Endodermal cell (in vitro differentiated cells): ENCODE measurements at regions not wholly inside any gene's neighbourhood (a gene's known extent, or its start where the extent isn't known, plus 50 kb on each side); places are given as distances from the start of the nearest gene placed in this dataset.

Experiments
- DNase-seq: peaks from one replicate; pipeline ENCODE4 v3.0.0-alpha.2; 2017
- H3K27ac ChIP-seq: 2 replicates; pipeline ENCODE4 v1.5.1; 2013; ENCODE audit warnings: mild to moderate bottlenecking, low read depth, low read length, moderate library complexity
- H3K27me3 ChIP-seq: 2 replicates; pipeline ENCODE4 v1.6.1; 2013; ENCODE audit warnings: mild to moderate bottlenecking, low read length, moderate library complexity; ENCODE audit not compliant: insufficient read depth, control insufficient read depth, poor library complexity, severe bottlenecking
- H3K36me3 ChIP-seq: 2 replicates; pipeline ENCODE4 v1.7.0; 2013; ENCODE audit warnings: mild to moderate bottlenecking, low read length, moderate library complexity; ENCODE audit not compliant: control insufficient read depth, insufficient read depth
- H3K4me1 ChIP-seq: one replicate; pipeline ENCODE4 v1.7.0; 2013; ENCODE audit warnings: low read length; ENCODE audit not compliant: control insufficient read depth, insufficient read depth
- H3K4me3 ChIP-seq: 2 replicates; pipeline ENCODE4 v1.5.1; 2013; ENCODE audit warnings: mild to moderate bottlenecking, low read length, moderate library complexity
- H3K9ac ChIP-seq: 2 replicates; pipeline ENCODE4 v1.6.1; 2013; ENCODE audit warnings: mild to moderate bottlenecking, low read length, moderate library complexity; ENCODE audit not compliant: poor library complexity, severe bottlenecking; ENCODE audit errors: extremely low read depth
- H3K9me3 ChIP-seq: 2 replicates; pipeline ENCODE4 v1.6.1; 2013; ENCODE audit warnings: mild to moderate bottlenecking, low read length, moderate library complexity; ENCODE audit not compliant: control insufficient read depth
- H3K27ac Mint-ChIP-seq: 2 replicates; pipeline ENCODE4 v1.8.0; 2020; ENCODE audit warnings: mixed read lengths
- H3K27me3 Mint-ChIP-seq: 2 replicates; pipeline ENCODE4 v1.8.0; 2021; ENCODE audit warnings: mild to moderate bottlenecking, mixed read lengths; ENCODE audit not compliant: insufficient read depth
- H3K36me3 Mint-ChIP-seq: 2 replicates; pipeline ENCODE4 v1.8.0; 2020; ENCODE audit warnings: low read depth, mixed read lengths
- H3K4me1 Mint-ChIP-seq: 2 replicates; pipeline ENCODE4 v1.8.0; 2020; ENCODE audit warnings: mixed read lengths
- H3K4me3 Mint-ChIP-seq: 2 replicates; pipeline ENCODE4 v1.8.0; 2020; ENCODE audit warnings: mild to moderate bottlenecking, moderate library complexity, mixed read lengths
- H3K9me3 Mint-ChIP-seq: 2 replicates; pipeline ENCODE4 v1.8.0; 2020; ENCODE audit warnings: mild to moderate bottlenecking, mixed read lengths
- CTCF ChIP-seq: fragments of 200-600 bp; sonication (generic); conservative IDR thresholded peaks from 2 replicates; pipeline ENCODE4 v1.5.0; 2021; ENCODE audit warnings: antibody characterized with exemption, mild to moderate bottlenecking
- WGBS, 2 experiments: methylation state at CpG; one replicate each; pipeline versions ENCODE4 v1.1.5 to v1.1.7; 2013; ENCODE audit warnings: missing lambda C conversion rate in 2 of 2, mixed read lengths in 1 of 2; ENCODE audit not compliant: insufficient coverage in 1 of 2, insufficient read length in 1 of 2; 5-methylcytosine and 5-hydroxymethylcytosine counted together

GRCh38 chr17:51546114-51546513, 285.8 kb downstream of the UTP18 start:
- no peak for TF ChIP-seq CTCF
- H3K9ac ChIP-seq, result no peak overlapping the region
- H3K27me3 ChIP-seq, result no peaks in the 10 kb centered on the region
- no peaks in the 10 kb centered on the region for H3K9me3 ChIP-seq
- no peaks in the 10 kb centered on the region for H3K4me1 Mint-ChIP-seq
- no peaks in the 10 kb centered on the region for H3K4me1 ChIP-seq
- no peak overlapping the region for H3K27ac ChIP-seq
- H3K27ac Mint-ChIP-seq, result no peak overlapping the region
- no peak overlapping the region for H3K4me3 ChIP-seq
- DNase-seq, result no peak
- no peaks in the 10 kb centered on the region for H3K36me3 ChIP-seq
- no peak overlapping the region for H3K4me3 Mint-ChIP-seq
- no peaks in the 10 kb centered on the region for H3K36me3 Mint-ChIP-seq
- WGBS, 2 experiments, result 80 to 92% methylated on average over 1 to 2 of the region's 2 CpGs
- H3K9me3 Mint-ChIP-seq, result no peaks in the 10 kb centered on the region
- peaks cover 2% of the 10 kb centered on the region for H3K27me3 Mint-ChIP-seq

- Histone ChIP-seq H3K36me3 (no peaks in the 10 kb centered on the region), H3K9me3 (no peaks in the 10 kb centered on the region), H3K4me1 (no peaks in the 10 kb centered on the region), H3K27me3 (no peaks in the 10 kb centered on the region), H3K27ac (no peak overlapping the region), H3K9ac (no peak overlapping the region), H3K4me3 (no peak overlapping the region)
- DNase-seq, result no peak
- no peak overlapping the region for H3K27ac Mint-ChIP-seq
- TF ChIP-seq CTCF, result no peak
- 68 to 71% methylated on average over 4 of the region's 4 CpGs for WGBS, 2 experiments
- H3K27me3 Mint-ChIP-seq, result no peaks in the 10 kb centered on the region
- H3K4me3 Mint-ChIP-seq, result no peak overlapping the region
- H3K9me3 Mint-ChIP-seq, result no peaks in the 10 kb centered on the region
- no peaks in the 10 kb centered on the region for H3K4me1 Mint-ChIP-seq
- no peaks in the 10 kb centered on the region for H3K36me3 Mint-ChIP-seq
These were observed 287.8 kb downstream of the UTP18 start for GRCh38 chr17:51548125-51548524.

- Mint-ChIP-seq H3K27me3 (no peaks in the 10 kb centered on the region), H3K27ac (no peak overlapping the region), H3K4me1 (no peaks in the 10 kb centered on the region), H3K36me3 (no peaks in the 10 kb centered on the region), H3K9me3 (no peaks in the 10 kb centered on the region), H3K4me3 (no peak overlapping the region)
- no peak for DNase-seq
- H3K27me3 ChIP-seq, result no peaks in the 10 kb centered on the region
- no peak for TF ChIP-seq CTCF
- WGBS, 2 experiments, result 94% methylated on average over 1 of the region's 1 CpG; no CpG with 5 or more reads in 1 of the 2 experiments
- no peak overlapping the region for H3K4me3 ChIP-seq
- H3K4me1 ChIP-seq, result no peaks in the 10 kb centered on the region
- H3K36me3 ChIP-seq, result no peaks in the 10 kb centered on the region
- no peak overlapping the region for H3K9ac ChIP-seq
- no peak overlapping the region for H3K27ac ChIP-seq
- H3K9me3 ChIP-seq, result no peaks in the 10 kb centered on the region
These were observed 294.8 kb downstream of the UTP18 start for GRCh38 chr17:51555153-51555552.
